ENCODE measurements at regions not wholly inside any gene's neighbourhood (a gene's known extent, or its start where the extent isn't known, plus 50 kb on each side); places are given as distances from the start of the nearest gene placed in this dataset.
A peak's percentile ranks its signal among the peaks of the same experiment; 100 is the strongest.

- Mint-ChIP-seq H3K9me3 (no peaks in the 10 kb centered on the region), H3K27me3 (ENCODE audit: low read depth) (no peaks in the 10 kb centered on the region), H3K4me3 (no peak overlapping the region)
Measured at GRCh38 chr14:53553221-53553620, 400.1 kb upstream of the DDHD1 start.

DNA sequence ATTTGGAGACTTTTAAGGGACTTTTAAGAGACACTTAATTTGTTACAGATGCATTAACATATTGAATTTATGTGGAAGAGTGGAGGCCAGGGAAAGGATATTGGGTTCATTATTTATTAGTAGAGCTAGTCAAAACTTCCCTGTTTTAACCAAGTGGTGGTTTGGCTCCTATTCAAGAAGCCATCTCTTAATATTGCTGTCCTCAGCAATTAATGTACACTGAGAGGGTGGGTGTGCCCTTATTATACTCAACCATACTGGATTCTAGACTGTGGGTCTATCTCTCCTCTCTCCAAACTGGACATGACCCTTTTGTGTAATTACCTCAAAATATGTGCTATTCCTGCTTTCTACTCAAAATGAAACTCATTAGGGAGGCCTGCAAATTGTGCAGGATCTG, 398.7 kb upstream of the DDHD1 start:
- intact Hi-C loops (cut with micrococcal nuclease): no loop called here
- H3K36me3 Mint-ChIP-seq (ENCODE audit: low read depth): no peaks in the 10 kb centered on the region
- DNase-seq: no peak
- no peaks in the 10 kb centered on the region for H3K27me3 Mint-ChIP-seq (ENCODE audit: low read depth)
- no peak overlapping the region for H3K4me3 Mint-ChIP-seq
- no peaks in the 10 kb centered on the region for H3K9me3 Mint-ChIP-seq
- H3K27ac Mint-ChIP-seq: no peak overlapping the region
- CTCF ChIA-PET: interaction anchor here (0.6 kb wide), 1 partner anchor 1119 kb away, joined by 3 read pairs; no protein-coding TSS in a partner anchor
- H3K4me1 Mint-ChIP-seq (ENCODE audit: low read depth): no peaks in the 10 kb centered on the region

More at GRCh38 chr14:53553221-53553620, 400.1 kb upstream of the DDHD1 start:
- CTCF ChIA-PET: no interaction called here
- no peaks in the 10 kb centered on the region for H3K4me1 Mint-ChIP-seq (ENCODE audit: low read depth)
- DNase-seq: no peak
- no peak overlapping the region for H3K27ac Mint-ChIP-seq
- no peaks in the 10 kb centered on the region for H3K36me3 Mint-ChIP-seq (ENCODE audit: low read depth)
- intact Hi-C loops (cut with micrococcal nuclease): no loop called here

- CTCF ChIA-PET: no interaction called here
- Mint-ChIP-seq H3K27ac (no peak overlapping the region), H3K36me3 (ENCODE audit: low read depth) (no peaks in the 10 kb centered on the region), H3K27me3 (ENCODE audit: low read depth) (no peaks in the 10 kb centered on the region), H3K4me3 (no peak overlapping the region), H3K9me3 (no peaks in the 10 kb centered on the region), H3K4me1 (ENCODE audit: low read depth) (no peaks in the 10 kb centered on the region)
- intact Hi-C loops (cut with micrococcal nuclease): no loop called here
- no peak for DNase-seq
Measured at GRCh38 chr14:53550776-53551175, 397.7 kb upstream of the DDHD1 start.

GRCh38 chr14:53549956-53550355, 396.8 kb upstream of the DDHD1 start:
- H3K9me3 Mint-ChIP-seq: no peaks in the 10 kb centered on the region
- no peak overlapping the region for H3K27ac Mint-ChIP-seq
- no peak overlapping the region for H3K4me3 Mint-ChIP-seq
- intact Hi-C loops (cut with micrococcal nuclease): no loop called here
- no peaks in the 10 kb centered on the region for H3K36me3 Mint-ChIP-seq (ENCODE audit: low read depth)
- no peaks in the 10 kb centered on the region for H3K4me1 Mint-ChIP-seq (ENCODE audit: low read depth)
- CTCF ChIA-PET: no interaction called here
- no peaks in the 10 kb centered on the region for H3K27me3 Mint-ChIP-seq (ENCODE audit: low read depth)
- no peak for DNase-seq

- no peak overlapping the region for H3K4me3 Mint-ChIP-seq
- CTCF ChIA-PET: no interaction called here
- intact Hi-C loops (cut with micrococcal nuclease): no loop called here
- no peaks in the 10 kb centered on the region for H3K4me1 Mint-ChIP-seq (ENCODE audit: low read depth)
- no peak for DNase-seq
- no peaks in the 10 kb centered on the region for H3K9me3 Mint-ChIP-seq
- no peaks in the 10 kb centered on the region for H3K27me3 Mint-ChIP-seq (ENCODE audit: low read depth)
- no peaks in the 10 kb centered on the region for H3K36me3 Mint-ChIP-seq (ENCODE audit: low read depth)
- no peak overlapping the region for H3K27ac Mint-ChIP-seq
Measured at GRCh38 chr14:53547593-53547992, 394.5 kb upstream of the DDHD1 start.

DNA sequence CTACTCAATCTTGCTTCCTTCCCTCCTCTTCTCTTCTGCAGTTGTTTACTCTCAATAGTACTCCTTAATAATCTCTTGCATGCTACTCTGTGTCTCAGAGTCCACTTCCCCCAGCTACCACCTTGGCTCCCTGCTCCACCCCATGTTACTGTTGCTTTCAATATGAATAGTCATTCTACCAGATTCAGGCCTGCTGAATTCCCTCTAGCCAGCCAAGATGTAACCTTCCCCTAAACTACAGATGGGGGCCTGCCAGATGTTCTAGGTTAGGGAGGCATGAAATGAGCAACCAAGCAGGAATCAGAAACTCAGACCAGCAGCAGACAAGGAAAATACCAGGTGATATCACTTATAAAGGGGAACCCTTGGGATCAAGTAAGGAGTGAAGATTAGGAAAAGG, 392.1 kb upstream of the DDHD1 start:
- CTCF ChIA-PET: no interaction called here
- Mint-ChIP-seq H3K4me1 (ENCODE audit: low read depth) (no peaks in the 10 kb centered on the region), H3K4me3 (no peak overlapping the region), H3K9me3 (no peaks in the 10 kb centered on the region), H3K36me3 (ENCODE audit: low read depth) (no peaks in the 10 kb centered on the region), H3K27ac (no peak overlapping the region), H3K27me3 (ENCODE audit: low read depth) (peaks cover 3% of the 10 kb centered on the region)
- no peak for DNase-seq
- intact Hi-C loops (cut with micrococcal nuclease): no loop called here

DNA sequence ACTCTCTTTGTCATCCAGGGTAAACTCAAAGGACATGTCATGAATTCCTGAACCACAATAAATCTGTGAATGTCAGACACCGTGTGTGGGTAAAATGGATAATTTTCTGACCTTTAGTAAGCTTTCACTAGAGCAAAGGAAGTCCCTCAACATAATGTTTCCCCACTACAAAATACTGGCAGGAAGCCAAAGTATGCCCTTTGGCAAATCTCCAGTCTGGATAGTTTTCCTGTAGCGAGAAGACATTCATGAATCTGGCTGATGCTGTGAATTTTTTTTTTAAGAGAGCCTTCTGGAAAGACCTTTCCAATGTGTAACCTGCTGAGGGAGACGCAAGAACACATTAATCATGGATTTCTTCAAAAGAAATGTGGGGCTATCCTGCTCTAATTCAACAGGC, 389.6 kb upstream of the DDHD1 start:
- intact Hi-C loops (cut with micrococcal nuclease): no loop called here
- Mint-ChIP-seq H3K27me3 (ENCODE audit: low read depth) (peaks cover 3% of the 10 kb centered on the region), H3K27ac (no peak overlapping the region), H3K4me3 (no peak overlapping the region), H3K9me3 (no peaks in the 10 kb centered on the region), H3K36me3 (ENCODE audit: low read depth) (no peaks in the 10 kb centered on the region), H3K4me1 (ENCODE audit: low read depth) (no peaks in the 10 kb centered on the region)
- DNase-seq: no peak
- CTCF ChIA-PET: no interaction called here

- H3K9me3 Mint-ChIP-seq: no peaks in the 10 kb centered on the region
- H3K4me3 Mint-ChIP-seq: no peak overlapping the region
- H3K4me1 Mint-ChIP-seq (ENCODE audit: low read depth): no peaks in the 10 kb centered on the region
- CTCF ChIA-PET: interaction anchor here (2.0 kb wide), 1 partner anchor 807 kb away, joined by 8 read pairs; no protein-coding TSS in a partner anchor
- H3K27ac Mint-ChIP-seq: no peak overlapping the region
- intact Hi-C loops (cut with micrococcal nuclease): no loop called here
- peaks cover 3% of the 10 kb centered on the region for H3K27me3 Mint-ChIP-seq (ENCODE audit: low read depth)
- DNase-seq: no peak
- H3K36me3 Mint-ChIP-seq (ENCODE audit: low read depth): no peaks in the 10 kb centered on the region
Measured at GRCh38 chr14:53541411-53541810, 388.3 kb upstream of the DDHD1 start.

DNA sequence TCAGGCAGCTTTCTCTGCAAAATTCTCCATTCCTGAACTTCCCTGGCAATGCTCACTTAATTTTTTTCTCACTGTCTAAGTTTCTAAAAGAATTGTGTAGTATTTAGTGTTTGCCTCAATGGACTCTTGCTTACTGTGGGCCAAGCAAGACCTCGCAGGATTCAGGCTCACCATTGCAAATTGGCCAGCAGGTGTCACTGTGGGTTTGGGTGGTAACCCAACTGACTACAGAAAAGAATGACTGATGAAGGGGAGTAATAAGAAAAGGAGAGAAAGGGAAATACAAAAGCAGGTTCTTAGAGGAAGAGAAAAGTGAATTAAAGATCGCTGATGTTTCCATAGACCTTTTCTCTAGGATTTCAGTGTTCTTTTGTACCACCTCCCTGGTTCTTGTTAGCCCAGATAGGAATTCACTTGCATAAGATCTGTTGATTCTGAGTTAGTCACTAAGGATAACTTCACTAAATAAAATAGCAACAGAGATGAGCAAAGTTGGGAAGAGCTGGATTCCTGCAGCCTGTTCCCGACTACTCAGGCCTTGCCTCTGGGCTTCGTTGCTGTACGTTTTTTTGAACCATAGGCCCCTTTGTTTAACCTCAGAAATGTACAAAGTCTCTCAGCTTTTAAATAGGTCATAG, 386.5 kb upstream of the DDHD1 start:
- no peaks in the 10 kb centered on the region for H3K4me1 Mint-ChIP-seq (ENCODE audit: low read depth)
- peak; percentile 75 for DNase-seq
- H3K36me3 Mint-ChIP-seq (ENCODE audit: low read depth): no peaks in the 10 kb centered on the region
- H3K27me3 Mint-ChIP-seq (ENCODE audit: low read depth): peaks cover 3% of the 10 kb centered on the region
- H3K9me3 Mint-ChIP-seq: no peaks in the 10 kb centered on the region
- intact Hi-C loops (cut with micrococcal nuclease): loop anchor here (1.0 kb wide), 2 partner anchors 636 to 809 kb away; no protein-coding TSS in a partner anchor
- H3K4me3 Mint-ChIP-seq: no peak overlapping the region
- no peak overlapping the region for H3K27ac Mint-ChIP-seq
- CTCF ChIA-PET: interaction anchor here (0.8 to 2.0 kb wide), 3 partner anchors 106 to 808 kb away, joined by 3 to 8 read pairs (median 3); no protein-coding TSS in a partner anchor

- no peak overlapping the region for H3K4me3 Mint-ChIP-seq
- CTCF ChIA-PET: interaction anchor here (0.7 to 0.8 kb wide), 3 partner anchors 105 to 809 kb away, joined by 3 read pairs; no protein-coding TSS in a partner anchor
Measured at GRCh38 chr14:53538316-53538881, 385.3 kb upstream of the DDHD1 start.

DNA sequence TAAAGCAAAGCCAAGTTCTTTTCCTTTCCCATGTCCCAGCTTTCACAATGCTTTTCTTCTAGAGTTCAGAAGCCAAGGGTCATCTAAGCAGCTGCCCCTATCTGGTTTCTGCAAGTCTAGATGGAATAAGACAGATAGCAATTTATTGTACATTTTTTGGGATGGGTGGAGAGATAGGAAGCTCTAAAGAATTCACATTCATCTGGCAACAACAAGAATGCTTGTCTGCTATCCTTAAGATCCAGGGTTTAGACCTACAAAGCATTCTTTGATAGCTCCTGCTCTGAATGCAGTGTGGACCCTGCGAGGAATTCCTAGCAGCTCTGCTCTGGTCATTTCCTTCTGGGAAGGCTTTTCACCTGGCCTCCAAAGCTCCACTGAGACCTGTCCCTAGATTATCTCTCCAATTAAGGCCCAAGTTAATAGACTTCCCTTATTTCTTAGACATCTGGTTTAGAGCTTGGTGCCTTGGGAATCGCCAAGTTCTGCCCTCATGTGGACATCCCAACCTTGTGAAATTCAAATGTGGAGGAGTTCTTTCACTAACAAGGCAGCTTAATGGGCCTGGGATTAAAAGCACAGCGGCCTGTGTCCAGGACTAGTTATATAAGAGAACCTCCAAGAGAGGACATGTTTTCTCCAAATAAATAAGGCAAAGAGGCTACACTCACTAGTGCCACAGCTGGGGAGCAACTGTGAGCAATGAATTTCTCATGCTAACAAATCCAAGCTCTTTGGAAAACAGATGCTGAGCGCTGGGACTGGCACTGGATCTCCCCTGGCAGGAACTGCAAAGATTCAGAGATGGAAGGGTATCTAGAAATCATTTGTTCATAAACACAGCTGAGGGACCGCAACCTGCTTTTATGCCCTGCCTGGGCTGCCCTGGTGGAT, 384.5 kb upstream of the DDHD1 start:
- Mint-ChIP-seq H3K4me1 (ENCODE audit: low read depth) (no peaks in the 10 kb centered on the region), H3K36me3 (ENCODE audit: low read depth) (no peaks in the 10 kb centered on the region), H3K9me3 (no peaks in the 10 kb centered on the region), H3K4me3 (no peak overlapping the region), H3K27ac (no peak overlapping the region), H3K27me3 (ENCODE audit: low read depth) (peaks cover 3% of the 10 kb centered on the region)
- no peak for DNase-seq
- CTCF ChIA-PET: interaction anchor here (0.7 to 0.8 kb wide), 2 partner anchors 422 to 810 kb away, joined by 3 read pairs; no protein-coding TSS in a partner anchor
- intact Hi-C loops (cut with micrococcal nuclease): no loop called here

More at GRCh38 chr14:53538316-53538881, 385.3 kb upstream of the DDHD1 start:
- no peak overlapping the region for H3K27ac Mint-ChIP-seq
- intact Hi-C loops (cut with micrococcal nuclease): no loop called here
- no peaks in the 10 kb centered on the region for H3K9me3 Mint-ChIP-seq
- H3K36me3 Mint-ChIP-seq (ENCODE audit: low read depth): no peaks in the 10 kb centered on the region
- H3K4me1 Mint-ChIP-seq (ENCODE audit: low read depth): no peaks in the 10 kb centered on the region
- H3K27me3 Mint-ChIP-seq (ENCODE audit: low read depth): peaks cover 3% of the 10 kb centered on the region
- DNase-seq: no peak

DNA sequence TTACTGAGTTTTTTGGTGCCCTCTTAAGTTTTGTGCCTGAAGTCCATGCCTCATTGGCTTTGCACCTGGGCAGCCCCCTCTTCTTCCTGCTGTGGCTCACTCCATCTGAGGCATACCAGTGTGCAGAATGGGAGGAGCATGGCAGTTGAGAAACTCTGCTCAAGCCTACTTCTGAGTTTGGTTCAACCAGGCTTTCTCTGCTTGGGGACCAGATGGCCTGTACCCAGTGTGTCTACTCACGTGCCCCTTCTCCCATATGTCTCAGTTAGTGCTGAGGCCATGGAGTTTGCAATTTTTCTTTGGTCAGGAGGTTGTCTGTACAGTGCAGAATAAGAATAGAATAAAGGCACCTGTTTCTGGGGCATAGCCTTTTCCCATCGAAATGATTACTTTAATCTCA, 383.3 kb upstream of the DDHD1 start:
- intact Hi-C loops (cut with micrococcal nuclease): no loop called here
- Mint-ChIP-seq H3K4me1 (ENCODE audit: low read depth) (no peaks in the 10 kb centered on the region), H3K27ac (no peak overlapping the region), H3K36me3 (ENCODE audit: low read depth) (no peaks in the 10 kb centered on the region), H3K9me3 (no peaks in the 10 kb centered on the region), H3K4me3 (no peak overlapping the region), H3K27me3 (ENCODE audit: low read depth) (peaks cover 3% of the 10 kb centered on the region)
- CTCF ChIA-PET: interaction anchor here (0.5 to 1.2 kb wide), 2 partner anchors 811 to 1187 kb away, joined by 3 read pairs; no protein-coding TSS in a partner anchor
- DNase-seq: no peak
